ENCODE measurements at regions not wholly inside any gene's neighbourhood (a gene's known extent, or its start where the extent isn't known, plus 50 kb on each side); places are given as distances from the start of the nearest gene placed in this dataset.

GRCh38 chr2:5925604-5926003 lies 233.4 kb downstream of the SOX11 start:
- H3K4ac ChIP-seq (ENCODE audit: low read depth, low read length) = no peak overlapping the region
- H3K4me3 Mint-ChIP-seq = no peak overlapping the region
- no peaks in the 10 kb centered on the region for H3K23me2 ChIP-seq (ENCODE audit: insufficient read length, low read depth, low read length, poor library complexity, severe bottlenecking)
- no peaks in the 10 kb centered on the region for H4K20me1 ChIP-seq (ENCODE audit: control insufficient read depth, insufficient read depth, insufficient read length)
- no peak overlapping the region for H3K27ac ChIP-seq (ENCODE audit: insufficient read length, low read depth, low read length)
- no peak overlapping the region for H2BK15ac ChIP-seq (ENCODE audit: low read depth, low read length)
- H2BK12ac ChIP-seq (ENCODE audit: insufficient read length, low read depth, low read length) = no peak overlapping the region
- H3K4me2 ChIP-seq (ENCODE audit: insufficient read depth, insufficient read length, low read length) = no peak overlapping the region
- no peak overlapping the region for H2BK20ac ChIP-seq (ENCODE audit: low read depth, low read length, poor library complexity, severe bottlenecking)
- no peak overlapping the region for H4K8ac ChIP-seq (replicated peaks; ENCODE audit: insufficient read length, low read depth, low read length)
- peaks cover 9% of the 10 kb centered on the region in 2 experiments; a peak in 4 of 5 replicates for H3K9me3 Mint-ChIP-seq
- H3K56ac ChIP-seq (ENCODE audit: insufficient read length, low read depth, low read length) = no peak overlapping the region
- no peaks in the 10 kb centered on the region for H3K4me1 ChIP-seq (ENCODE audit: insufficient read depth, low read length)
- no peak overlapping the region for H2BK120ac ChIP-seq (ENCODE audit: low read depth, low read length, poor library complexity, severe bottlenecking)
- no peak overlapping the region for H4K5ac ChIP-seq (ENCODE audit: insufficient read length, low read depth, low read length)
- H2AFZ ChIP-seq (ENCODE audit: low read length) = no peak overlapping the region
- H3K9ac ChIP-seq (ENCODE audit: extremely low read depth, insufficient read length, low read length) = no peak overlapping the region
- H3K9me3 ChIP-seq (ENCODE audit: control insufficient read depth, low read depth, low read length) = peaks cover 4% of the 10 kb centered on the region
- no peak overlapping the region for H3K18ac ChIP-seq (ENCODE audit: insufficient read length, low read depth, low read length)
- H3K27me3 ChIP-seq (ENCODE audit: insufficient read depth, low read length) = no peaks in the 10 kb centered on the region
- DNase-seq = no peak
- H3K14ac ChIP-seq (ENCODE audit: insufficient read depth, low read length) = no peak overlapping the region
- H4K91ac ChIP-seq (ENCODE audit: insufficient read length, low read depth, low read length) = no peak overlapping the region
- no peak overlapping the region for H2BK5ac ChIP-seq (ENCODE audit: insufficient read length, low read length)
- H3T11ph ChIP-seq (ENCODE audit: low read length) = no peak overlapping the region
- WGBS (ENCODE audit: extremely low coverage, insufficient read length, low lambda C conversion rate) = no CpG with 5 or more reads among the region's 4 CpGs
- H3K79me1 ChIP-seq (ENCODE audit: insufficient read depth, low read depth, low read length, poor library complexity, severe bottlenecking) = no peaks in the 10 kb centered on the region
- peaks cover 3% of the 10 kb centered on the region; the same call in 1 of the 2 replicates for H3K27me3 Mint-ChIP-seq (ENCODE audit: low read depth)
- H3K4me1 Mint-ChIP-seq = peaks cover 7% of the 10 kb centered on the region in 2 experiments
- no peak overlapping the region for H3K23ac ChIP-seq (ENCODE audit: insufficient read length, low read depth, low read length)
- TF ChIP-seq, protein P1, sequence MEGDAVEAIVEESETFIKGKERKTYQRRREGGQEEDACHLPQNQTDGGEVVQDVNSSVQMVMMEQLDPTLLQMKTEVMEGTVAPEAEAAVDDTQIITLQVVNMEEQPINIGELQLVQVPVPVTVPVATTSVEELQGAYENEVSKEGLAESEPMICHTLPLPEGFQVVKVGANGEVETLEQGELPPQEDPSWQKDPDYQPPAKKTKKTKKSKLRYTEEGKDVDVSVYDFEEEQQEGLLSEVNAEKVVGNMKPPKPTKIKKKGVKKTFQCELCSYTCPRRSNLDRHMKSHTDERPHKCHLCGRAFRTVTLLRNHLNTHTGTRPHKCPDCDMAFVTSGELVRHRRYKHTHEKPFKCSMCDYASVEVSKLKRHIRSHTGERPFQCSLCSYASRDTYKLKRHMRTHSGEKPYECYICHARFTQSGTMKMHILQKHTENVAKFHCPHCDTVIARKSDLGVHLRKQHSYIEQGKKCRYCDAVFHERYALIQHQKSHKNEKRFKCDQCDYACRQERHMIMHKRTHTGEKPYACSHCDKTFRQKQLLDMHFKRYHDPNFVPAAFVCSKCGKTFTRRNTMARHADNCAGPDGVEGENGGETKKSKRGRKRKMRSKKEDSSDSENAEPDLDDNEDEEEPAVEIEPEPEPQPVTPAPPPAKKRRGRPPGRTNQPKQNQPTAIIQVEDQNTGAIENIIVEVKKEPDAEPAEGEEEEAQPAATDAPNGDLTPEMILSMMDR (conservative IDR thresholded peaks at IDR 0.05) = no peak; the same call in 2 of the 3 replicates
- H3K27ac Mint-ChIP-seq = no peak overlapping the region
- no peaks in the 10 kb centered on the region for H3K79me2 ChIP-seq (ENCODE audit: insufficient read depth, low read length)
- H3K36me3 Mint-ChIP-seq (ENCODE audit: insufficient read depth in 1 of 3, low read depth in 3 of 3) = peaks cover 0 to 5% (median 5%) of the 10 kb centered on the region in 3 experiments; a peak in 5 of 7 replicates
- no peak overlapping the region for H2AK5ac ChIP-seq (ENCODE audit: insufficient read length, low read length)

All from H9 (cell line).